Upper lobe of left lung (tissue), 6 donors: ENCODE measurements at regions not wholly inside any gene's neighbourhood (a gene's known extent, or its start where the extent isn't known, plus 50 kb on each side); places are given as distances from the start of the nearest gene placed in this dataset.
"Not testable (repeated sequence)": the region's sequence is repeated elsewhere in the genome, so short reads cannot be mapped to it uniquely, and the experiment has no call there.

Experiments used
- ATAC-seq, 2 donors: fragments of 200-7000 bp; cut with Tn5 transposase; one replicate each; pipeline ENCODE4 v1.9.1; 2022; ENCODE audit warnings: mild to moderate bottlenecking in 2 of 2, moderate library complexity in 2 of 2; ENCODE audit not compliant: low FRiP score in 2 of 2
- DNase-seq, 2 donors: peaks; one replicate each; pipeline ENCODE4 v3.0.0-alpha.2; 2019 to 2020
- H3K27ac ChIP-seq, 4 donors: fragments of 200-600 bp; sonication (generic); one replicate each; pipeline ENCODE4 v1.5.1; 2016 to 2019
- H3K27me3 ChIP-seq, 4 donors: fragments of 200-600 bp; sonication (generic); one replicate each; pipeline ENCODE4 v1.5.1; 2017 to 2019
- H3K36me3 ChIP-seq, 4 donors: fragments of 200-600 bp; sonication (generic); one replicate each; pipeline ENCODE4 v1.5.1; 2016 to 2019
- H3K4me1 ChIP-seq, 4 donors: fragments of 200-600 bp; sonication (generic); one replicate each; pipeline ENCODE4 v1.5.1; 2018 to 2019
- H3K4me3 ChIP-seq, 4 donors: fragments of 200-600 bp; sonication (generic); one replicate each; pipeline ENCODE4 v1.5.1; 2017 to 2019; ENCODE audit warnings: mild to moderate bottlenecking in 2 of 4, moderate library complexity in 1 of 4
- H3K9me3 ChIP-seq, 4 donors: fragments of 200-600 bp; sonication (generic); one replicate each; pipeline ENCODE4 v1.5.1; 2018 to 2019
- CTCF ChIP-seq, 6 experiments: fragments of 450-650 bp in 4 of 6; fragments of 200-600 bp in 2 of 6; sonication (generic) in 2 of 6; IDR thresholded peaks; one replicate each; pipeline ENCODE4 v1.5.1; 2016 to 2019; ENCODE audit warnings: antibody characterized with exemption in 6 of 6
- EP300 ChIP-seq, 4 donors: sonication (generic); formaldehyde crosslinking; IDR thresholded peaks; one replicate each; pipeline ENCODE4 v1.5.1; 2017; ENCODE audit warnings: antibody characterized with exemption in 4 of 4, control low read depth in 2 of 4
- POLR2A ChIP-seq, 4 donors: fragments of 450-650 bp; IDR thresholded peaks; one replicate each; pipeline ENCODE4 v1.5.1; 2016 to 2017; ENCODE audit warnings: antibody characterized with exemption in 4 of 4, mild to moderate bottlenecking in 2 of 4
- POLR2AphosphoS5 ChIP-seq, 2 donors: sonication (generic); formaldehyde crosslinking; IDR thresholded peaks; one replicate each; pipeline ENCODE4 v1.5.1; 2017; ENCODE audit warnings: antibody characterized with exemption in 2 of 2
- WGBS, 2 donors: methylation state at CpG; one replicate each; pipeline ENCODE4 v1.1.5; 2017 to 2018; 5-methylcytosine and 5-hydroxymethylcytosine counted together
- donor health status: DM: no; HTN: no; CAD: no; lungs with moderate emphysema.
- donor health status: DM: no; HTN: yes; CAD: no; lungs with severe emphysema.

GRCh38 chr17:30697619-30698460, 126.7 kb downstream of the CRLF3 start:
- H3K36me3 ChIP-seq, H3K27ac ChIP-seq, H3K27me3 ChIP-seq, H3K9me3 ChIP-seq: not testable (repeated sequence)
- TF ChIP-seq CTCF (IDR thresholded peaks at IDR 0.05), result peak; percentile 80 to 97 (median 91)
- ATAC-seq, result peak; percentile 91 to 92
- Histone ChIP-seq H3K4me1 (peaks cover 0 to 18% (median 8%) of the 10 kb centered on the region in 4 donors), H3K4me3 (peak overlapping the region in 3 of 4 donors; percentile 34 to 45 (median 41))
- WGBS, 2 donors, result 5 to 7% methylated on average over 28 to 32 of the region's 32 CpGs
- peak; percentile 77 to 95 for DNase-seq

- 94% methylated on average over 5 of the region's 5 CpGs for WGBS, 2 donors
- ATAC-seq (no peak), DNase-seq (no peak)
- Histone ChIP-seq H3K27me3 (no peaks in the 10 kb centered on the region), H3K9me3 (no peaks in the 10 kb centered on the region), H3K4me1 (peaks cover 0 to 18% (median 8%) of the 10 kb centered on the region in 4 donors), H3K4me3 (no peak overlapping the region), H3K36me3 (no peaks in the 10 kb centered on the region), H3K27ac (no peak overlapping the region)
- TF ChIP-seq EP300 (IDR thresholded peaks at IDR 0.05), result no peak
- no peak for TF ChIP-seq POLR2A (IDR thresholded peaks at IDR 0.05)
- TF ChIP-seq POLR2AphosphoS5 (IDR thresholded peaks at IDR 0.05), result no peak
- no peak for TF ChIP-seq CTCF (IDR thresholded peaks at IDR 0.05)
Measured at GRCh38 chr17:30696234-30696633, 128.3 kb downstream of the CRLF3 start.

DNA sequence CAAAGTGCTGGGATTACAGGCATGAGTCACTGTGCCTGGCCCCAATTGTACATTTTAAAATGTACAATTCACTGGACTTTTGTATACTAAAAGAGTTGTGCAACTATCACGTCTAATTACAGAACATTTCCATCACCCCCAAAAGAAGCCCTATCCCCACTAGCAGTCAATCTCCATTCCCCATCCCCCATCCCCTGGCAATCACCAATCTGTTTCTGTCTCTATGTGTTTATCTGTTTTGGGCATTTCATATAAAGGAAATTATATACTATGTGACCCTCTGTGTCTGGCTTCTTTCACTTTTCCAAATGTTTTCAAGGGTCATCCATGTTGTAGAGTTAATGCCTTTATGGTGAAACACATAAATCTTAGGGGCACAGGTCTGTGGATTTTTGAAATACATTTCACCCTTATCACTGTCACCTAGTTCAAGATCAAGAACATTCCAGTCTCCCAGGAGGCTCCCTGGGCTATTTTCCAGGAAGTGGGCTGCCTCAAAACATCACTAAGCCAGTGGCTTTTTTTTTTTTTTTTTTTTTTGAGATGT, 129.2 kb downstream of the CRLF3 start:
- not testable (repeated sequence) for H3K27ac ChIP-seq, ATAC-seq, H3K27me3 ChIP-seq, H3K9me3 ChIP-seq, DNase-seq, H3K36me3 ChIP-seq, H3K4me3 ChIP-seq
- 26 to 29% methylated on average over 1 of the region's 1 CpG for WGBS, 2 donors
- H3K4me1 ChIP-seq, result peaks cover 0 to 18% (median 8%) of the 10 kb centered on the region in 4 donors

- not testable (repeated sequence) for H3K27ac ChIP-seq, H3K36me3 ChIP-seq, H3K27me3 ChIP-seq, H3K4me3 ChIP-seq, H3K9me3 ChIP-seq
- 4 to 6% methylated on average over 12 of the region's 20 CpGs for WGBS, 2 donors
- ATAC-seq (peak in 1 of 2 donors; percentile 32), DNase-seq (peak in 1 of 2 donors; percentile 65)
- peak; percentile 15 to 51 (median 36) for TF ChIP-seq CTCF (IDR thresholded peaks at IDR 0.05)
- H3K4me1 ChIP-seq, result peaks cover 0 to 16% (median 8%) of the 10 kb centered on the region in 4 donors
Measured at GRCh38 chr17:30693772-30694171, 130.7 kb downstream of the CRLF3 start.

DNA sequence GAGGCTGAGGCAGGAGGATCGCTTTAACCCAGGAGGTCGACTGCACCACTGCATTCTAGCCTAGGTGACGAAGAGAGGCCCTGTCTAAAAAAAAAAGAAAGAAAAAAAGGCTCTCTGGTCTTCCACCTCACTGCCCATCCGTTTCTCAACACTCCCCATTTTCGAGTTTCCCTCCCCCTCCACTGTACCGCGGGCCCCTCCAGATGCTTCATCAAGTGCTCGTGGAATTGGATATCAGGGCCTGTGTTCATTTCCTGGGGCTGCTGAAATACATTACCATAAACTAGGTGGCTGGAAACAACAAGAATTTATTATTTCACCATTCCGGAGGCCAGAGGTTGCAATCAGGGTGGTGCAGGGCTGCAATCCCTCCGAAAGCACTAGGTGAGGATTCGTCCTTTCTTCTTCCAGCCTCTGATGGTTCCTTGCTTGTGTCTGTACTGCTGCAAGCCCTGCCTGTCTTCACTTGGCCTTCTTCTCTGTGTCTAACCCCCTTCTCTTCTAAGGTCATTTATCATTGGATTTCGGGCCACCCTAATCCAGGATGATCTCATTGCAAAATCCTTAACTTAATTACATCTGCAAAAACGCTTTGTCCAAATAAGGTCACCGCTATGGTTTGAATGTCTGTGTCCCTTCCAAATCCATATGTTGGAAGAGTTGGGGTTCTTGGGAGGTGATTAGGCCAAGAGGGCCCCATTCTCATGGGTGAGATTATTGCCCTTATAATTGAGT, 135.1 kb downstream of the CRLF3 start:
- not testable (repeated sequence) for H3K36me3 ChIP-seq, ATAC-seq, DNase-seq, H3K9me3 ChIP-seq, H3K4me1 ChIP-seq, H3K27ac ChIP-seq, H3K27me3 ChIP-seq, H3K4me3 ChIP-seq
- 85 to 88% methylated on average over 14 of the region's 14 CpGs for WGBS, 2 donors

DNA sequence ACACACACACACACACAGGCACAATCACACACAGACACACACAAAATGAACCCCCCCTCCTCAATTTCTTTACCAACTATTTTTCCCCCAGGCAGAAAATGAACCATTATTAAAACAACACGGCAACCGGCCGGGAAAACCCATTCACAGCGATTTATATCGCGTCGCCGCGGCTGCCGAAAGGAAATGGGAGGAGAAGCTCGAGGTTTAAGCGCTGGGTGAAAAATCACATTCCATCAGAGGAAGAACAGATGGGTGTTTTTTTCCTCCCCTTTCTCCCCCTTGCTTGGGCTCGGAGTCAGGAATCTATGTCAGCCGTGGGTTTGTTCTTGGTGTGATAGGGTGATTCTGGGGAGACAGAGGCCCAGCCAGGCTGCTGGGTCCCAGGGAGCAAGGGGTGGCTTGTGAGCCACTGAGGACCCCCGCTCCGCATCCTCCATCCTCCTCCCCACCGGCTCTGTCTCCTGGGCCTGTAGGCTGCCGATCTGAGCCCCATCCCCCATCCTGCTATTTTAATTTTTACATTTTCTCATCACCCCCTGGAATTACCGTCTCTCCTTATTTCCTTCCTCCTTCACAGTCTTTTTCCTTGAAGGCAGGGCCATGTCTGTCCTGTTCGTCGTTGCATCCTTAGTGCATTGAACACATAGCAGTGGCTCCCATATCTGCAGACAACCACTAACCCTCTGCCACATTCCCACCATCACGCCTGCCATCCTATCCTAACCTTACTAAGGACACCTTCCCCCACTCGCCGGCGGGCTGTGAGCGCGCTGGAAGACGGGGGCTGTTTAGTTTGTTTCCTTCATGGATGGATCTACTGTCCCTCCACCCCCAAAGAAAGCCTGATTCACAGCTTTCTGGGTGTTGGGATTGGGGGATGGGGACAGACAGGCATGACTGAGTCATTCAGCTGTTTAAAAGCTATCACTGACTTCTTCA, 137.7 kb downstream of the CRLF3 start:
- not testable (repeated sequence) for H3K4me3 ChIP-seq, H3K4me1 ChIP-seq, H3K36me3 ChIP-seq, H3K27ac ChIP-seq, H3K9me3 ChIP-seq, H3K27me3 ChIP-seq, ATAC-seq
- DNase-seq, result peak in 1 of 2 donors; percentile 56
- 25 to 31% methylated on average over 27 of the region's 28 CpGs for WGBS, 2 donors

DNA sequence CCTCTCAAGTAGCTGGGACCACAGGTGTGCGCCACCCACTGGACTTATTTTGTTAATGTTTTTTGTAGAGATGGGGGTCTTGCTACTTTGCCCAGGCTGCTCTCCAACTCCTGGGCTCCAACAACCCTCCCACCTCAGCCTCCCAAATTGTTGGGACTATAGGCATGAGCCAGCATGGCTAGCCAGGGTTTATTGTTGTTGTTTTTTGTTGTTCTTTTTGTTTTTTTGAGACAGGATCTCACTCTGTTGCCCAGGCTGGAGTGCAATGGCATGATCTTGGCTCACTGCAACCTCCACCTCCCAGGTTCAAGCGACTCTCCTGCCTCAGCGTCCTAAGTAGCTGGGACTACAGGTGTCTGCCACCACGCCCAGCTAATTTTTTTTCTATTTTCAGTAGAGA, 142.2 kb downstream of the CRLF3 start:
- WGBS, 2 donors, result 90 to 99% methylated on average over 4 of the region's 4 CpGs
- not testable (repeated sequence) for H3K27ac ChIP-seq, ATAC-seq, H3K9me3 ChIP-seq, H3K27me3 ChIP-seq, DNase-seq, H3K4me3 ChIP-seq, H3K36me3 ChIP-seq, H3K4me1 ChIP-seq

DNA sequence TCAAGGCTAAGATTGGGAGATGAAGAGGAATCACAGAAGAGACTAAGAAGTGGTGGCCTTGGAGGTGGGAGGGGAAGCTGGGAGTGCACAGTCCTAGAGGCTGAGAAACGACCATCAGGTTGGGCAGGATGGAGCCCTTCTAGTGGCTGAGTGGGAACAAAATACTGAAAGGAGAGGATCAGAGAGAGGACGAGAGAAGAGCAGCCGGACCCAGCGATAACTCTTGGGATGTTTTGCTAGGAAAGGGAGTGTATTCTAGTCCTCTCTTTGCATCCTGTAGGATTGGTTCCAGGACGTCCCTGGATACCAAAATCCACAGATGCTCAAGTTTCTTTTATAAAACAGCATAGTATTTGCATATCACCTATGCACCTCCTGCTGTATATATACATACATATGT, 143.8 kb downstream of the CRLF3 start:
- not testable (repeated sequence) for DNase-seq, H3K27me3 ChIP-seq

More for the DNA sequence above, 143.8 kb downstream of the CRLF3 start:
- ATAC-seq, H3K36me3 ChIP-seq, H3K4me1 ChIP-seq, H3K4me3 ChIP-seq, H3K27ac ChIP-seq, H3K9me3 ChIP-seq: not testable (repeated sequence)
- 60 to 86% methylated on average over 4 to 5 of the region's 5 CpGs for WGBS, 2 donors
